ENCODE measurements at regions not wholly inside any gene's neighbourhood (a gene's known extent, or its start where the extent isn't known, plus 50 kb on each side); places are given as distances from the start of the nearest gene placed in this dataset.

GRCh38 chr2:175853616-175853890, 148.5 kb downstream of the LNPK start:
- Histone ChIP-seq H3K9ac (ENCODE audit: low read depth in 1 of 2, low read length in 2 of 2) (no peak overlapping the region), H3K27me3 (ENCODE audit: control insufficient read depth in 4 of 4, insufficient read depth in 4 of 4, low read length in 3 of 4) (no peaks in the 10 kb centered on the region), H3K4me1 (ENCODE audit: control insufficient read depth in 4 of 4, insufficient read depth in 4 of 4, low read length in 3 of 4) (no peaks in the 10 kb centered on the region), H3K4me3 (ENCODE audit: low read depth in 1 of 3, low read length in 3 of 3) (no peak overlapping the region), H3K27ac (ENCODE audit: low read depth in 1 of 2, low read length in 2 of 2) (no peak overlapping the region), H3K9me3 (ENCODE audit: control insufficient read depth in 4 of 4, low read length in 3 of 4) (no peaks in the 10 kb centered on the region), H3K36me3 (ENCODE audit: control insufficient read depth in 4 of 4, insufficient read depth in 3 of 4, low read depth in 1 of 4, low read length in 3 of 4) (no peaks in the 10 kb centered on the region)
- 94% methylated on average over 5 of the region's 5 CpGs for WGBS
- DNase-seq (ENCODE audit: low spot score) = no peak
- TF ChIP-seq NR2F2 (IDR thresholded peaks at IDR 0.05) (no peak), GABPA (IDR thresholded peaks at IDR 0.05 in 1 of 2, conservative IDR thresholded peaks at IDR 0.05 in 1 of 2) (no peak), EGR1 (IDR thresholded peaks at IDR 0.05; ENCODE audit: low read depth in 2 of 2) (no peak), YY1 (IDR thresholded peaks at IDR 0.05) (no peak), RXRA (IDR thresholded peaks at IDR 0.05) (no peak), HNF4G (IDR thresholded peaks at IDR 0.05) (no peak), SP1 (IDR thresholded peaks at IDR 0.05) (no peak), MAX (IDR thresholded peaks at IDR 0.05) (no peak), FOXA1 (IDR thresholded peaks at IDR 0.05) (no peak), RAD21 (IDR thresholded peaks at IDR 0.05) (no peak), HNF4A (conservative IDR thresholded peaks at IDR 0.05) (no peak), JUND (IDR thresholded peaks at IDR 0.05) (no peak), FOXA2 (IDR thresholded peaks at IDR 0.05) (no peak), TAF1 (conservative IDR thresholded peaks at IDR 0.05) (no peak)
- TF ChIP-seq, protein P1, sequence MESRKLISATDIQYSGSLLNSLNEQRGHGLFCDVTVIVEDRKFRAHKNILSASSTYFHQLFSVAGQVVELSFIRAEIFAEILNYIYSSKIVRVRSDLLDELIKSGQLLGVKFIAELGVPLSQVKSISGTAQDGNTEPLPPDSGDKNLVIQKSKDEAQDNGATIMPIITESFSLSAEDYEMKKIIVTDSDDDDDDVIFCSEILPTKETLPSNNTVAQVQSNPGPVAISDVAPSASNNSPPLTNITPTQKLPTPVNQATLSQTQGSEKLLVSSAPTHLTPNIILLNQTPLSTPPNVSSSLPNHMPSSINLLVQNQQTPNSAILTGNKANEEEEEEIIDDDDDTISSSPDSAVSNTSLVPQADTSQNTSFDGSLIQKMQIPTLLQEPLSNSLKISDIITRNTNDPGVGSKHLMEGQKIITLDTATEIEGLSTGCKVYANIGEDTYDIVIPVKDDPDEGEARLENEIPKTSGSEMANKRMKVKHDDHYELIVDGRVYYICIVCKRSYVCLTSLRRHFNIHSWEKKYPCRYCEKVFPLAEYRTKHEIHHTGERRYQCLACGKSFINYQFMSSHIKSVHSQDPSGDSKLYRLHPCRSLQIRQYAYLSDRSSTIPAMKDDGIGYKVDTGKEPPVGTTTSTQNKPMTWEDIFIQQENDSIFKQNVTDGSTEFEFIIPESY (IDR thresholded peaks at IDR 0.05) = no peak
- TF ChIP-seq, protein P2, sequence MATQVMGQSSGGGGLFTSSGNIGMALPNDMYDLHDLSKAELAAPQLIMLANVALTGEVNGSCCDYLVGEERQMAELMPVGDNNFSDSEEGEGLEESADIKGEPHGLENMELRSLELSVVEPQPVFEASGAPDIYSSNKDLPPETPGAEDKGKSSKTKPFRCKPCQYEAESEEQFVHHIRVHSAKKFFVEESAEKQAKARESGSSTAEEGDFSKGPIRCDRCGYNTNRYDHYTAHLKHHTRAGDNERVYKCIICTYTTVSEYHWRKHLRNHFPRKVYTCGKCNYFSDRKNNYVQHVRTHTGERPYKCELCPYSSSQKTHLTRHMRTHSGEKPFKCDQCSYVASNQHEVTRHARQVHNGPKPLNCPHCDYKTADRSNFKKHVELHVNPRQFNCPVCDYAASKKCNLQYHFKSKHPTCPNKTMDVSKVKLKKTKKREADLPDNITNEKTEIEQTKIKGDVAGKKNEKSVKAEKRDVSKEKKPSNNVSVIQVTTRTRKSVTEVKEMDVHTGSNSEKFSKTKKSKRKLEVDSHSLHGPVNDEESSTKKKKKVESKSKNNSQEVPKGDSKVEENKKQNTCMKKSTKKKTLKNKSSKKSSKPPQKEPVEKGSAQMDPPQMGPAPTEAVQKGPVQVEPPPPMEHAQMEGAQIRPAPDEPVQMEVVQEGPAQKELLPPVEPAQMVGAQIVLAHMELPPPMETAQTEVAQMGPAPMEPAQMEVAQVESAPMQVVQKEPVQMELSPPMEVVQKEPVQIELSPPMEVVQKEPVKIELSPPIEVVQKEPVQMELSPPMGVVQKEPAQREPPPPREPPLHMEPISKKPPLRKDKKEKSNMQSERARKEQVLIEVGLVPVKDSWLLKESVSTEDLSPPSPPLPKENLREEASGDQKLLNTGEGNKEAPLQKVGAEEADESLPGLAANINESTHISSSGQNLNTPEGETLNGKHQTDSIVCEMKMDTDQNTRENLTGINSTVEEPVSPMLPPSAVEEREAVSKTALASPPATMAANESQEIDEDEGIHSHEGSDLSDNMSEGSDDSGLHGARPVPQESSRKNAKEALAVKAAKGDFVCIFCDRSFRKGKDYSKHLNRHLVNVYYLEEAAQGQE (IDR thresholded peaks at IDR 0.05) = no peak
- TF ChIP-seq, protein P3, sequence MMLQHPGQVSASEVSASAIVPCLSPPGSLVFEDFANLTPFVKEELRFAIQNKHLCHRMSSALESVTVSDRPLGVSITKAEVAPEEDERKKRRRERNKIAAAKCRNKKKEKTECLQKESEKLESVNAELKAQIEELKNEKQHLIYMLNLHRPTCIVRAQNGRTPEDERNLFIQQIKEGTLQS (IDR thresholded peaks at IDR 0.05) = no peak
- TF ChIP-seq, protein P4, sequence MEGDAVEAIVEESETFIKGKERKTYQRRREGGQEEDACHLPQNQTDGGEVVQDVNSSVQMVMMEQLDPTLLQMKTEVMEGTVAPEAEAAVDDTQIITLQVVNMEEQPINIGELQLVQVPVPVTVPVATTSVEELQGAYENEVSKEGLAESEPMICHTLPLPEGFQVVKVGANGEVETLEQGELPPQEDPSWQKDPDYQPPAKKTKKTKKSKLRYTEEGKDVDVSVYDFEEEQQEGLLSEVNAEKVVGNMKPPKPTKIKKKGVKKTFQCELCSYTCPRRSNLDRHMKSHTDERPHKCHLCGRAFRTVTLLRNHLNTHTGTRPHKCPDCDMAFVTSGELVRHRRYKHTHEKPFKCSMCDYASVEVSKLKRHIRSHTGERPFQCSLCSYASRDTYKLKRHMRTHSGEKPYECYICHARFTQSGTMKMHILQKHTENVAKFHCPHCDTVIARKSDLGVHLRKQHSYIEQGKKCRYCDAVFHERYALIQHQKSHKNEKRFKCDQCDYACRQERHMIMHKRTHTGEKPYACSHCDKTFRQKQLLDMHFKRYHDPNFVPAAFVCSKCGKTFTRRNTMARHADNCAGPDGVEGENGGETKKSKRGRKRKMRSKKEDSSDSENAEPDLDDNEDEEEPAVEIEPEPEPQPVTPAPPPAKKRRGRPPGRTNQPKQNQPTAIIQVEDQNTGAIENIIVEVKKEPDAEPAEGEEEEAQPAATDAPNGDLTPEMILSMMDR (IDR thresholded peaks at IDR 0.05; ENCODE audit: low read depth, low read length, missing input control) = no peak
